ENCODE measurements at regions not wholly inside any gene's neighbourhood (a gene's known extent, or its start where the extent isn't known, plus 50 kb on each side); places are given as distances from the start of the nearest gene placed in this dataset.

GRCh38 chr5:129306725-129307124 is 153.4 kb upstream of the ADAMTS19 start:
- no peak for TF ChIP-seq CTCF (conservative IDR thresholded peaks at IDR 0.05; ENCODE audit: low read depth, low read length)
- no peak overlapping the region for H3K4me3 ChIP-seq (ENCODE audit: low read depth, low read length)
- DNase-seq (ENCODE audit: low read depth), result no peak

GRCh38 chr5:129322968-129323367 is 137.1 kb upstream of the ADAMTS19 start:
- no peak for DNase-seq (ENCODE audit: low read depth)
- TF ChIP-seq CTCF (conservative IDR thresholded peaks at IDR 0.05; ENCODE audit: low read depth, low read length), result no peak
- no peak overlapping the region for H3K4me3 ChIP-seq (ENCODE audit: low read depth, low read length)

GRCh38 chr5:129341306-129341705 is 118.8 kb upstream of the ADAMTS19 start:
- no peak for DNase-seq (ENCODE audit: low read depth)
- no peak for TF ChIP-seq CTCF (conservative IDR thresholded peaks at IDR 0.05; ENCODE audit: low read depth, low read length)
- H3K4me3 ChIP-seq (ENCODE audit: low read depth, low read length), result no peak overlapping the region

GRCh38 chr5:129342796-129343195 is 117.3 kb upstream of the ADAMTS19 start:
- TF ChIP-seq CTCF (conservative IDR thresholded peaks at IDR 0.05; ENCODE audit: low read depth, low read length), result no peak
- DNase-seq (ENCODE audit: low read depth), result no peak
- no peak overlapping the region for H3K4me3 ChIP-seq (ENCODE audit: low read depth, low read length)

GRCh38 chr5:129345213-129345924 is 114.7 kb upstream of the ADAMTS19 start:
- DNase-seq (ENCODE audit: low read depth), result no peak
- no peak for TF ChIP-seq CTCF (conservative IDR thresholded peaks at IDR 0.05; ENCODE audit: low read depth, low read length)
- no peak overlapping the region for H3K4me3 ChIP-seq (ENCODE audit: low read depth, low read length)

GRCh38 chr5:129356846-129357245 is 103.3 kb upstream of the ADAMTS19 start:
- no peak for TF ChIP-seq CTCF (conservative IDR thresholded peaks at IDR 0.05; ENCODE audit: low read depth, low read length)

GRCh38 chr5:129358069-129358468 is 102.0 kb upstream of the ADAMTS19 start:
- no peak overlapping the region for H3K4me3 ChIP-seq (ENCODE audit: low read depth, low read length)
- TF ChIP-seq CTCF (conservative IDR thresholded peaks at IDR 0.05; ENCODE audit: low read depth, low read length), result no peak
- DNase-seq (ENCODE audit: low read depth), result no peak

More at GRCh38 chr5:129356846-129357245, 103.3 kb upstream of the ADAMTS19 start:
- DNase-seq (ENCODE audit: low read depth), result no peak
- no peak overlapping the region for H3K4me3 ChIP-seq (ENCODE audit: low read depth, low read length)
